A549 (cell line): ENCODE measurements at regions not wholly inside any gene's neighbourhood (a gene's known extent, or its start where the extent isn't known, plus 50 kb on each side); places are given as distances from the start of the nearest gene placed in this dataset.

Experiments
- ATAC-seq, 2 experiments: fragments of 200-7000 bp in 1 of 2; fragments of >200 bp in 1 of 2; cut with Nextera tagmentation in 1 of 2; cut with Tn5 transposase in 1 of 2; 3 replicates each; pipeline versions ENCODE4 v1.8.0 to v1.9.1; 2018 to 2020; ENCODE audit warnings: mild to moderate bottlenecking in 1 of 2, moderate library complexity in 1 of 2
- CTCF ChIA-PET: fragments of 300-600 bp; sonication (Branson Sonifier 250); formaldehyde crosslinking; extraction: SDS; loops from one replicate; lab custom pipeline; 2021; ENCODE audit warnings: antibody characterized with exemption, inconsistent platforms; lab: Yijun Ruan, JAX
- POLR2A ChIA-PET: fragments of 350-600 bp; formaldehyde crosslinking; extraction: SDS; loops from one replicate; lab custom pipeline; 2021; ENCODE audit warnings: antibody characterized with exemption, inconsistent platforms; lab: Yijun Ruan, JAX
- DNase-seq, 2 experiments: peaks; one replicate each; pipeline versions ENCODE4 v3.0.0 to v3.0.0-alpha.2; 2011 to 2016; ENCODE audit warnings: low read depth in 1 of 2, low spot score in 1 of 2
- FAIRE-seq: peaks from 2 replicates; lab custom pipeline; 2011; peaks lifted over from hg19 to GRCh38; lab: Jason Lieb, UNC
- H3K27ac ChIP-seq, 2 experiments: fragments of >200 bp; sonication (Bioruptor Twin); formaldehyde crosslinking; 3 replicates each; pipeline ENCODE4 v1.5.1; 2016 to 2017
- H3K4me1 ChIP-seq: fragments of >200 bp; sonication (Bioruptor Twin); formaldehyde crosslinking; 3 replicates; pipeline ENCODE4 v1.6.1; 2016
- H3K4me2 ChIP-seq: fragments of >200 bp; sonication (Bioruptor Twin); formaldehyde crosslinking; 3 replicates; pipeline ENCODE4 v1.6.1; 2016
- H3K4me3 ChIP-seq: fragments of >200 bp; sonication (Bioruptor Twin); formaldehyde crosslinking; 3 replicates; pipeline ENCODE4 v1.5.1; 2016
- H3K9me3 ChIP-seq: fragments of >200 bp; sonication (Bioruptor Twin); formaldehyde crosslinking; 3 replicates; pipeline ENCODE4 v1.6.1; 2016
- BCL3 ChIP-seq: fragments of >200 bp; sonication (Bioruptor Twin); formaldehyde crosslinking; IDR thresholded peaks from 3 replicates; pipeline ENCODE4 v1.6.1; 2016
- BHLHE40 ChIP-seq: IDR thresholded peaks from 2 replicates; pipeline ENCODE4 v1.6.1; 2012; ENCODE audit warnings: low read depth, low read length, inconsistent platforms
- CBX8 ChIP-seq: fragments of 200-600 bp; sonication (generic); IDR thresholded peaks from 2 replicates; pipeline ENCODE4 v1.6.1; 2016
- CEBPB ChIP-seq, 2 experiments: fragments of >200 bp in 1 of 2; sonication (Bioruptor Twin) in 1 of 2; formaldehyde crosslinking in 1 of 2; IDR thresholded peaks; 2 replicates each; pipeline ENCODE4 v1.6.1; 2012 to 2016
- ELK1 ChIP-seq: fragments of 150-350 bp; IDR thresholded peaks from 2 replicates; pipeline ENCODE4 v1.6.1; 2014; ENCODE audit warnings: low read depth, mild to moderate bottlenecking, low read length
- ESRRA ChIP-seq: fragments of 150-350 bp; IDR thresholded peaks from 2 replicates; pipeline ENCODE4 v1.6.1; 2014; ENCODE audit warnings: mild to moderate bottlenecking, low read length, borderline replicate concordance
- FOXS1 ChIP-seq: fragments of 250-450 bp; sonication (Bioruptor Pico); IDR thresholded peaks from 2 replicates; pipeline ENCODE4 v1.5.0; 2020; ENCODE audit warnings: mild to moderate bottlenecking, moderate library complexity
- GATA3 ChIP-seq: IDR thresholded peaks from 2 replicates; pipeline ENCODE4 v1.6.1; 2012; ENCODE audit warnings: borderline replicate concordance
- HOXB13 ChIP-seq: fragments of 250-450 bp; sonication (Bioruptor Pico); IDR thresholded peaks from 2 replicates; pipeline ENCODE4 v1.5.0; 2020; ENCODE audit warnings: low read depth, mild to moderate bottlenecking, moderate library complexity
- JUN ChIP-seq, 2 experiments: fragments of >200 bp; sonication (Bioruptor Twin); formaldehyde crosslinking; IDR thresholded peaks; 2 replicates in 1 of 2; 3 replicates in 1 of 2; pipeline ENCODE4 v1.6.1; 2016 to 2017
- KDM1A ChIP-seq: fragments of 200-600 bp; sonication (generic); IDR thresholded peaks from 2 replicates; pipeline ENCODE4 v1.6.1; 2016; ENCODE audit warnings: low read depth, mild to moderate bottlenecking
- MAFK ChIP-seq: fragments of 450-650 bp; IDR thresholded peaks from 2 replicates; pipeline ENCODE4 v1.6.1; 2014; ENCODE audit not compliant: partially characterized antibody
- NPAS2 ChIP-seq: fragments of 250-450 bp; sonication (Bioruptor Pico); IDR thresholded peaks from 2 replicates; pipeline ENCODE4 v1.8.0; 2022; ENCODE audit warnings: mild to moderate bottlenecking, moderate library complexity, borderline replicate concordance
- PBX3 ChIP-seq: IDR thresholded peaks from 2 replicates; pipeline ENCODE4 v1.6.1; 2012
- PHF8 ChIP-seq: fragments of 200-600 bp; sonication (generic); IDR thresholded peaks from 2 replicates; pipeline ENCODE4 v1.6.1; 2016; ENCODE audit warnings: low read depth, mild to moderate bottlenecking, antibody characterized with exemption, moderate library complexity, borderline replicate concordance
- POLR2AphosphoS2 ChIP-seq: conservative IDR thresholded peaks from 2 replicates; pipeline ENCODE4 v1.6.1; 2012; ENCODE audit warnings: low read length, improper control_type of control experiment, inconsistent platforms
- RFX5 ChIP-seq: fragments of 450-650 bp; IDR thresholded peaks from 2 replicates; pipeline ENCODE4 v1.7.1; 2014; ENCODE audit warnings: antibody characterized with exemption, mild to moderate bottlenecking, moderate library complexity
- TFCP2L1 ChIP-seq: fragments of 250-450 bp; sonication (Bioruptor Pico); IDR thresholded peaks from 2 replicates; pipeline ENCODE4 v1.5.0; 2021; ENCODE audit warnings: mild to moderate bottlenecking
- USF2 ChIP-seq: fragments of 450-650 bp; IDR thresholded peaks from 2 replicates; pipeline ENCODE4 v1.6.1; 2014; ENCODE audit warnings: antibody characterized with exemption
- WGBS: methylation state at CpG from one replicate; pipeline ENCODE4 v1.1.6; 2017; ENCODE audit errors: missing lambda C conversion rate; 5-methylcytosine and 5-hydroxymethylcytosine counted together

- 56% methylated on average over 4 of the region's 4 CpGs for WGBS
- no peaks in the 10 kb centered on the region for H3K9me3 ChIP-seq
- H3K4me1 ChIP-seq, result peaks cover 8% of the 10 kb centered on the region; the same call in 2 of the 3 replicates
- ATAC-seq, result peak in 1 of 2 experiments; percentile 67; a peak in 3 of 6 replicates
- H3K4me3 ChIP-seq, result no peak overlapping the region
- H3K27ac ChIP-seq, result 0 out of 6 replicates have a peak overlapping the region, but pooled peaks of 1 of the 2 experiments have one; percentile 1
- H3K4me2 ChIP-seq, result peak overlapping the region; percentile 19; the same call in 2 of the 3 replicates
- DNase-seq, result peak in 1 of 2 experiments; percentile 44
- TF ChIP-seq BHLHE40, result no peak
- no peak for TF ChIP-seq FOXS1 (CRISPR knock-in tag)
- no peak for TF ChIP-seq TFCP2L1 (CRISPR knock-in tag)
- no peak for TF ChIP-seq JUN (IDR thresholded peaks at IDR 0.05)
- no peak for TF ChIP-seq KDM1A
- TF ChIP-seq ELK1, result no peak
- TF ChIP-seq PHF8, result no peak
- no peak for TF ChIP-seq GATA3
- TF ChIP-seq HOXB13 (CRISPR knock-in tag), result no peak
- no peak for TF ChIP-seq BCL3
- TF ChIP-seq RFX5, result no peak
- no peak for TF ChIP-seq USF2
- no peak for TF ChIP-seq CBX8
- TF ChIP-seq PBX3, result no peak
- CTCF ChIA-PET, result no interaction called here
- POLR2A ChIA-PET, result no interaction called here
- no peak for FAIRE-seq
These were observed 152.7 kb upstream of the NRP1 start for GRCh38 chr10:33487014-33487776.

- no peak for DNase-seq
- TF ChIP-seq PBX3, result no peak
- TF ChIP-seq POLR2AphosphoS2, result no peak
- TF ChIP-seq NPAS2 (CRISPR knock-in tag), result no peak
- no peak for TF ChIP-seq MAFK
- TF ChIP-seq CEBPB (IDR thresholded peaks at IDR 0.05), result no peak
- no peak for TF ChIP-seq ESRRA
- no peak for TF ChIP-seq TFCP2L1 (CRISPR knock-in tag)
- WGBS, result 79% methylated on average over 3 of the region's 3 CpGs
- H3K4me2 ChIP-seq, result no peak overlapping the region
- ChIA-PET POLR2A (no interaction called here), CTCF (interaction anchor here (1.0 to 1.2 kb wide), 2 partner anchors 9 to 15 kb away, joined by 3 to 4 read pairs; no protein-coding TSS in a partner anchor)
- peaks cover 8% of the 10 kb centered on the region; the same call in 2 of the 3 replicates for H3K4me1 ChIP-seq
- H3K27ac ChIP-seq, result peak overlapping the region; percentile 37 to 49
- H3K4me3 ChIP-seq, result no peak overlapping the region
- FAIRE-seq, result no peak
- H3K9me3 ChIP-seq, result no peaks in the 10 kb centered on the region
- ATAC-seq, result no peak
These were observed 150.8 kb upstream of the NRP1 start for GRCh38 chr10:33485276-33485675.
